Endothelial cell of umbilical vein (primary cell): ENCODE measurements at regions not wholly inside any gene's neighbourhood (a gene's known extent, or its start where the extent isn't known, plus 50 kb on each side); places are given as distances from the start of the nearest gene placed in this dataset.

Source experiments
- CTCF ChIP-seq, 2 donors: IDR thresholded peaks; 1 replicate in 1 of 2; 2 replicates in 1 of 2; pipeline ENCODE4 v1.5.1; 2011; ENCODE audit warnings: low read length in 2 of 2, mild to moderate bottlenecking in 2 of 2, moderate library complexity in 2 of 2, control low read depth in 1 of 2, inconsistent platforms in 1 of 2, low read depth in 1 of 2; ENCODE audit not compliant: insufficient read depth in 1 of 2; ENCODE audit errors: extremely low read depth in 1 of 2
- FOS ChIP-seq: IDR thresholded peaks from 2 replicates; pipeline ENCODE4 v1.6.1; 2011; ENCODE audit warnings: mild to moderate bottlenecking, low read length, moderate library complexity, borderline replicate concordance; ENCODE audit not compliant: insufficient read depth
- GATA2 ChIP-seq: IDR thresholded peaks from 2 replicates; pipeline ENCODE4 v1.7.0; 2011; ENCODE audit warnings: low read depth, mild to moderate bottlenecking, moderate library complexity, mixed read lengths, low read length; ENCODE audit not compliant: insufficient read length, insufficient read depth
- JUN ChIP-seq: IDR thresholded peaks from 2 replicates; pipeline ENCODE4 v1.6.1; 2011; ENCODE audit warnings: borderline replicate concordance, low read depth; ENCODE audit not compliant: insufficient read length, insufficient read depth
- POLR2A ChIP-seq: IDR thresholded peaks from 2 replicates; pipeline ENCODE4 v1.6.1; 2012; ENCODE audit warnings: low read depth, mild to moderate bottlenecking, control low read depth, low read length
- POLR2AphosphoS5 ChIP-seq: IDR thresholded peaks from 2 replicates; pipeline ENCODE4 v1.6.1; 2012; ENCODE audit warnings: low read depth, mild to moderate bottlenecking, control low read depth, low read length, moderate library complexity; ENCODE audit not compliant: insufficient read depth
- TF ChIP-seq, protein P1 (sequence below): IDR thresholded peaks from 2 replicates; pipeline ENCODE4 v1.6.1; 2011; ENCODE audit not compliant: insufficient read depth, insufficient read length

GRCh38 chr15:96002890-96003859, 327.3 kb upstream of the NR2F2 start:
- TF ChIP-seq CTCF (IDR thresholded peaks at IDR 0.05; ENCODE audit: extremely low read depth in 1 of 2, insufficient read depth in 1 of 2, low read depth in 1 of 2, low read length in 2 of 2), result no peak
- TF ChIP-seq, protein P1, sequence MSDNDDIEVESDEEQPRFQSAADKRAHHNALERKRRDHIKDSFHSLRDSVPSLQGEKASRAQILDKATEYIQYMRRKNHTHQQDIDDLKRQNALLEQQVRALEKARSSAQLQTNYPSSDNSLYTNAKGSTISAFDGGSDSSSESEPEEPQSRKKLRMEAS, result no peak
- no peak for TF ChIP-seq POLR2A
- no peak for TF ChIP-seq POLR2AphosphoS5
- no peak for TF ChIP-seq JUN
- TF ChIP-seq GATA2, result no peak
- no peak for TF ChIP-seq FOS
